ENCODE measurements at regions not wholly inside any gene's neighbourhood (a gene's known extent, or its start where the extent isn't known, plus 50 kb on each side); places are given as distances from the start of the nearest gene placed in this dataset.
A peak's percentile ranks its signal among the peaks of the same experiment; 100 is the strongest.

GRCh38 chr7:67478066-67478465 is 481.4 kb downstream of the TYW1 start:
- no peak for DNase-seq (ENCODE audit: low spot score)
- Histone ChIP-seq H3K36me3 (ENCODE audit: control insufficient read depth in 4 of 4, insufficient read depth in 3 of 4, low read depth in 1 of 4, low read length in 3 of 4) (no peaks in the 10 kb centered on the region), H3K4me3 (ENCODE audit: low read depth in 1 of 3, low read length in 3 of 3) (no peak overlapping the region), H3K9me3 (ENCODE audit: control insufficient read depth in 4 of 4, low read length in 3 of 4) (no peaks in the 10 kb centered on the region), H3K27me3 (ENCODE audit: control insufficient read depth in 4 of 4, insufficient read depth in 4 of 4, low read length in 3 of 4) (no peaks in the 10 kb centered on the region), H3K27ac (ENCODE audit: low read depth in 1 of 2, low read length in 2 of 2) (no peak overlapping the region), H3K4me1 (ENCODE audit: control insufficient read depth in 4 of 4, insufficient read depth in 4 of 4, low read length in 3 of 4) (no peaks in the 10 kb centered on the region), H3K9ac (ENCODE audit: low read depth in 1 of 2, low read length in 2 of 2) (no peak overlapping the region)
- TF ChIP-seq HNF4A (conservative IDR thresholded peaks at IDR 0.05) = no peak
- TF ChIP-seq, protein P1, sequence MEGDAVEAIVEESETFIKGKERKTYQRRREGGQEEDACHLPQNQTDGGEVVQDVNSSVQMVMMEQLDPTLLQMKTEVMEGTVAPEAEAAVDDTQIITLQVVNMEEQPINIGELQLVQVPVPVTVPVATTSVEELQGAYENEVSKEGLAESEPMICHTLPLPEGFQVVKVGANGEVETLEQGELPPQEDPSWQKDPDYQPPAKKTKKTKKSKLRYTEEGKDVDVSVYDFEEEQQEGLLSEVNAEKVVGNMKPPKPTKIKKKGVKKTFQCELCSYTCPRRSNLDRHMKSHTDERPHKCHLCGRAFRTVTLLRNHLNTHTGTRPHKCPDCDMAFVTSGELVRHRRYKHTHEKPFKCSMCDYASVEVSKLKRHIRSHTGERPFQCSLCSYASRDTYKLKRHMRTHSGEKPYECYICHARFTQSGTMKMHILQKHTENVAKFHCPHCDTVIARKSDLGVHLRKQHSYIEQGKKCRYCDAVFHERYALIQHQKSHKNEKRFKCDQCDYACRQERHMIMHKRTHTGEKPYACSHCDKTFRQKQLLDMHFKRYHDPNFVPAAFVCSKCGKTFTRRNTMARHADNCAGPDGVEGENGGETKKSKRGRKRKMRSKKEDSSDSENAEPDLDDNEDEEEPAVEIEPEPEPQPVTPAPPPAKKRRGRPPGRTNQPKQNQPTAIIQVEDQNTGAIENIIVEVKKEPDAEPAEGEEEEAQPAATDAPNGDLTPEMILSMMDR (IDR thresholded peaks at IDR 0.05; ENCODE audit: low read depth, low read length, missing input control) = no peak
- TF ChIP-seq ZBTB33 (IDR thresholded peaks at IDR 0.05) = no peak
- TF ChIP-seq EGR1 (IDR thresholded peaks at IDR 0.05; ENCODE audit: low read depth in 2 of 2) = no peak
- no peak for TF ChIP-seq SP1 (IDR thresholded peaks at IDR 0.05)
- TF ChIP-seq REST (IDR thresholded peaks at IDR 0.05) = no peak
- TF ChIP-seq, protein P2, sequence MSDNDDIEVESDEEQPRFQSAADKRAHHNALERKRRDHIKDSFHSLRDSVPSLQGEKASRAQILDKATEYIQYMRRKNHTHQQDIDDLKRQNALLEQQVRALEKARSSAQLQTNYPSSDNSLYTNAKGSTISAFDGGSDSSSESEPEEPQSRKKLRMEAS (IDR thresholded peaks at IDR 0.05) = no peak
- TF ChIP-seq HNF4G (IDR thresholded peaks at IDR 0.05) = no peak
- TF ChIP-seq RAD21 (IDR thresholded peaks at IDR 0.05) = no peak
- no peak for TF ChIP-seq YY1 (IDR thresholded peaks at IDR 0.05)
- TF ChIP-seq JUND (IDR thresholded peaks at IDR 0.05) = no peak
- WGBS = 83% methylated on average over 6 of the region's 6 CpGs

DNA sequence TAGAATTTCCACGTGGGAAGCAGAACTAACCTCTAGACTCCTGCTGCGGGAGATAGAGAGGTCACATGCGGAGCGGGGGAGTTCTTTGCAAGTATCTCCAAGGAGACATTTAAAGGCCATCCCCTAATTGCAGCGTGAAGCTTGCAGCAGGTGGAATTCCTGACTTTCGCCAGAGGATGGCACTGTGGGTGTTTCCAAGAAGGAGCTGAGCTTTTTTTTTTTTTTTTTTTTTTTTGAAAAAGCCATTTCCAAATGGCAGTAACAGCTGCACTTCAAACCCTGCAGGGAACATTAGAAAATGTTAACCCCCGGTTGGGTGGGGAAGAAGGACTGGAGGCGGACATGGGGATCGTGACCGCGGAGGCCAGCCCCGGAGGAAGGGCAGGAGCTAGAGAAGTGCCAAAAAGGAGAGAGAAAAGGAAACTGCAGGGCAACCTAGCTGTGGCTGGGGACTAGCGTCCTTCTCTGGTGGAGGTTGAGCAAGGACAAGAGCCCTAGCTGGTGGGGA is 487.7 kb downstream of the TYW1 start:
- peaks cover 0 to 4% (median 3%) of the 10 kb centered on the region in 4 donors for H3K4me1 ChIP-seq (ENCODE audit: control insufficient read depth in 4 of 4, insufficient read depth in 4 of 4, low read length in 3 of 4)
- peak; percentile 56 for DNase-seq (ENCODE audit: low spot score)
- no peak overlapping the region for H3K27ac ChIP-seq (ENCODE audit: low read depth in 1 of 2, low read length in 2 of 2)
- TF ChIP-seq FOXA1 (IDR thresholded peaks at IDR 0.05) = no peak
- TF ChIP-seq JUND (IDR thresholded peaks at IDR 0.05) = no peak
- TF ChIP-seq RAD21 (IDR thresholded peaks at IDR 0.05) = peak; percentile 84 to 85
- peak; percentile 23 for TF ChIP-seq YY1 (IDR thresholded peaks at IDR 0.05)
- TF ChIP-seq, protein P1 (IDR thresholded peaks at IDR 0.05; ENCODE audit: low read depth, low read length, missing input control) = peak; percentile 83
- TF ChIP-seq TAF1 (conservative IDR thresholded peaks at IDR 0.05) = no peak
- no peak for TF ChIP-seq NR2F2 (IDR thresholded peaks at IDR 0.05)
- WGBS = 1% methylated on average over 13 of the region's 13 CpGs
- H3K9me3 ChIP-seq (ENCODE audit: control insufficient read depth in 4 of 4, low read length in 3 of 4) = no peaks in the 10 kb centered on the region
- no peaks in the 10 kb centered on the region for H3K36me3 ChIP-seq (ENCODE audit: control insufficient read depth in 4 of 4, insufficient read depth in 3 of 4, low read depth in 1 of 4, low read length in 3 of 4)
- peak overlapping the region; percentile 16 to 43 (median 26) for H3K4me3 ChIP-seq (ENCODE audit: low read depth in 1 of 3, low read length in 3 of 3)
- no peaks in the 10 kb centered on the region for H3K27me3 ChIP-seq (ENCODE audit: control insufficient read depth in 4 of 4, insufficient read depth in 4 of 4, low read length in 3 of 4)
- no peak overlapping the region for H3K9ac ChIP-seq (ENCODE audit: low read depth in 1 of 2, low read length in 2 of 2)
